NCI-H524 (cell line): ENCODE measurements at regions not wholly inside any gene's neighbourhood (a gene's known extent, or its start where the extent isn't known, plus 50 kb on each side); places are given as distances from the start of the nearest gene placed in this dataset.

Experiments
- DNase-seq, 2 experiments: peaks; one replicate each; lab custom pipeline; 2025; lab: John Stamatoyannopoulos, UW

GRCh38 chr4:56086073-56086541 is 137.4 kb downstream of the CEP135 start:
- DNase-seq, result peak in 1 of 2 experiments; percentile 7

- no peak for DNase-seq
Observed at GRCh38 chr4:56085275-56085674, 136.5 kb downstream of the CEP135 start.

- DNase-seq, result no peak
Observed at GRCh38 chr4:56084851-56085250, 136.1 kb downstream of the CEP135 start.
